K562 (cell line): ENCODE measurements at regions not wholly inside any gene's neighbourhood (a gene's known extent, or its start where the extent isn't known, plus 50 kb on each side); places are given as distances from the start of the nearest gene placed in this dataset.

Experiments used
- ATAC-seq: fragments of 200-7000 bp; cut with Tn5 transposase; 3 replicates; pipeline ENCODE4 v1.9.1; 2020; ENCODE audit warnings: moderate library complexity
- BruUV-seq: library from RNA; stranded (reverse); fragments of 400-500 nt; replicated peaks from 2 replicates; lab custom pipeline; 2021; lab: Mats Ljungman, UMichigan
- CTCF ChIA-PET: fragments of 300-600 bp; formaldehyde crosslinking; extraction: SDS; loops from one replicate; lab custom pipeline; 2021; ENCODE audit warnings: low intra/inter-chr PET ratio; lab: Yijun Ruan, JAX
- POLR2A ChIA-PET: fragments of 300-600, 350-650 bp; sonication (Branson Sonifier 250); formaldehyde crosslinking; extraction: SDS; loops from one replicate; lab custom pipeline; 2021; ENCODE audit warnings: antibody characterized with exemption, inconsistent platforms; lab: Yijun Ruan, JAX
- DNase-seq, 4 experiments: peaks; one replicate each; pipeline versions ENCODE4 v3.0.0 to v3.0.0-alpha.2; 2011 to 2018; ENCODE audit warnings: low spot score in 3 of 4, mixed read lengths in 3 of 4; ENCODE audit errors: extremely low read depth in 1 of 4
- FAIRE-seq: peaks from 2 replicates; lab custom pipeline; 2011; peaks lifted over from hg19 to GRCh38; lab: Jason Lieb, UNC
- H2AFZ ChIP-seq: 2 replicates; pipeline ENCODE4 v1.6.0; 2011; ENCODE audit warnings: low read depth, low read length, control low read depth, inconsistent platforms
- H3K27ac ChIP-seq: fragments of 200-600 bp; 3 replicates; pipeline ENCODE4 v1.8.0; 2011; ENCODE audit warnings: low read depth, mild to moderate bottlenecking, control low read depth, inconsistent platforms, low read length, moderate library complexity, mixed read lengths; ENCODE audit errors: extremely low read depth
- H3K27me3 ChIP-seq, 2 experiments: fragments of 300-600 bp in 1 of 2; 2 replicates in 1 of 2; 3 replicates in 1 of 2; pipeline versions ENCODE4 v1.6.0 to v1.8.0; 2011; ENCODE audit warnings: inconsistent platforms in 2 of 2, low read length in 2 of 2, mild to moderate bottlenecking in 1 of 2, mixed read lengths in 1 of 2, moderate library complexity in 1 of 2; ENCODE audit not compliant: control insufficient read depth in 2 of 2, insufficient read depth in 2 of 2
- H3K36me3 ChIP-seq: fragments of 300-600 bp; 3 replicates; pipeline ENCODE4 v1.8.0; 2011; ENCODE audit warnings: mild to moderate bottlenecking, low read length, inconsistent platforms; ENCODE audit not compliant: control insufficient read depth, insufficient read depth
- H3K4me1 ChIP-seq, 2 experiments: fragments of 200-600 bp in 1 of 2; replicated peaks in 1 of 2; 2 replicates in 1 of 2; 3 replicates in 1 of 2; pipeline versions ENCODE4 v1.5.1 to v1.8.0; 2011; ENCODE audit warnings: inconsistent platforms in 2 of 2, low read length in 2 of 2, mild to moderate bottlenecking in 1 of 2, mixed read lengths in 1 of 2, moderate library complexity in 1 of 2; ENCODE audit not compliant: control insufficient read depth in 2 of 2, insufficient read depth in 2 of 2
- H3K4me2 ChIP-seq: 2 replicates; pipeline ENCODE4 v1.6.1; 2011; ENCODE audit warnings: low read length, control low read depth, inconsistent platforms, mixed read lengths; ENCODE audit not compliant: insufficient read depth
- H3K4me3 ChIP-seq: fragments of 200-600 bp; sonication (generic), shearing (Covaris generic); 2 replicates; pipeline ENCODE4 v1.5.1; 2016; ENCODE audit warnings: control low read depth, inconsistent platforms
- H3K79me2 ChIP-seq: fragments of 200-600 bp; 3 replicates; pipeline ENCODE4 v1.8.0; 2011; ENCODE audit warnings: low read length, inconsistent platforms; ENCODE audit not compliant: control insufficient read depth, insufficient read depth
- H3K9ac ChIP-seq, 2 experiments: 2 replicates each; pipeline versions ENCODE4 v1.6.0 to v1.6.1; 2011; ENCODE audit warnings: low read depth in 2 of 2, low read length in 2 of 2, control low read depth in 1 of 2, inconsistent platforms in 1 of 2, mild to moderate bottlenecking in 1 of 2, mixed read lengths in 1 of 2; ENCODE audit not compliant: insufficient read depth in 1 of 2
- H3K9me1 ChIP-seq: one replicate; pipeline ENCODE4 v1.6.0; 2011; ENCODE audit warnings: inconsistent platforms, mild to moderate bottlenecking, low read length, moderate library complexity; ENCODE audit not compliant: control insufficient read depth, insufficient read depth
- H3K9me3 ChIP-seq: replicated peaks from 2 replicates; pipeline ENCODE4 v1.5.1; 2011; ENCODE audit warnings: low read depth, low read length, inconsistent platforms; ENCODE audit not compliant: control insufficient read depth, insufficient read depth
- H4K20me1 ChIP-seq: replicated peaks from 2 replicates; pipeline ENCODE4 v1.6.1; 2011; ENCODE audit warnings: low read length, inconsistent platforms, mixed read lengths; ENCODE audit not compliant: control insufficient read depth, insufficient read depth
- BCL6 ChIP-seq: fragments of 250-450 bp; sonication (Bioruptor Pico); IDR thresholded peaks from 2 replicates; pipeline ENCODE4 v1.4.0; 2020
- CAMTA2 ChIP-seq: fragments of 250-450 bp; sonication (Bioruptor Pico); conservative IDR thresholded peaks from 2 replicates; pipeline ENCODE4 v1.5.1; 2022
- CCNT2 ChIP-seq: IDR thresholded peaks from 2 replicates; pipeline ENCODE4 v1.6.1; 2011; ENCODE audit warnings: borderline replicate concordance, low read depth, mild to moderate bottlenecking, moderate library complexity, mixed read lengths, low read length; ENCODE audit not compliant: insufficient read length; ENCODE audit errors: extremely low read depth
- KHSRP ChIP-seq: fragments of 450-650 bp; IDR thresholded peaks from 2 replicates; pipeline ENCODE4 v1.6.1; 2017
- MTA1 ChIP-seq: fragments of 450-650 bp; IDR thresholded peaks from 2 replicates; pipeline ENCODE4 v1.6.1; 2017; ENCODE audit warnings: borderline replicate concordance
- MYBL2 ChIP-seq, 2 experiments: fragments of 450-650 bp in 1 of 2; sonication (generic) in 1 of 2; formaldehyde crosslinking in 1 of 2; IDR thresholded peaks; 2 replicates each; pipeline versions ENCODE4 v1.6.1 to v1.8.1; 2017 to 2022; ENCODE audit warnings: borderline replicate concordance in 1 of 2, inconsistent platforms in 1 of 2, low read depth in 1 of 2, mild to moderate bottlenecking in 1 of 2, missing genetic modification reagents in 1 of 2, moderate library complexity in 1 of 2
- MYC ChIP-seq, 2 experiments: fragments of 250-450 bp in 1 of 2; sonication (Bioruptor Pico) in 1 of 2; IDR thresholded peaks; 2 replicates each; pipeline versions ENCODE4 v1.5.1 to v1.6.1; 2012 to 2021; ENCODE audit warnings: low read depth in 2 of 2, borderline replicate concordance in 1 of 2, improper control_type of control experiment in 1 of 2, low read length in 1 of 2, mild to moderate bottlenecking in 1 of 2, moderate library complexity in 1 of 2
- PHF8 ChIP-seq: fragments of 200-600 bp; sonication (generic); IDR thresholded peaks from 2 replicates; pipeline ENCODE4 v1.6.1; 2012; ENCODE audit warnings: mixed run types, mild to moderate bottlenecking, inconsistent platforms, low read length, moderate library complexity, borderline replicate concordance
- SMAD3 ChIP-seq: fragments of 450-650 bp; formaldehyde crosslinking; conservative IDR thresholded peaks from 2 replicates; pipeline ENCODE4 v1.4.0; 2020; ENCODE audit warnings: mild to moderate bottlenecking
- SMAD4 ChIP-seq: fragments of 250-450 bp; sonication (Bioruptor Pico); conservative IDR thresholded peaks from 2 replicates; pipeline ENCODE4 v1.8.0; 2021; ENCODE audit warnings: inconsistent platforms, mild to moderate bottlenecking, moderate library complexity
- SMARCC2 ChIP-seq: fragments of 450-650 bp; IDR thresholded peaks from 2 replicates; pipeline ENCODE4 v1.6.1; 2017; ENCODE audit warnings: antibody characterized with exemption, moderate library complexity, mild to moderate bottlenecking, low read depth
- SP1 ChIP-seq: sonication (generic); formaldehyde crosslinking; IDR thresholded peaks from 2 replicates; pipeline ENCODE4 v1.8.1; 2022; ENCODE audit warnings: mild to moderate bottlenecking, missing genetic modification reagents
- TCFL5 ChIP-seq: fragments of 250-450 bp; sonication (Bioruptor Pico); conservative IDR thresholded peaks from 2 replicates; pipeline ENCODE4 v1.6.1; 2021; ENCODE audit warnings: mild to moderate bottlenecking, moderate library complexity, matching md5 sums
- ZC3H4 ChIP-seq: sonication (generic); formaldehyde crosslinking; IDR thresholded peaks from 2 replicates; pipeline ENCODE4 v1.9.0; 2021; ENCODE audit warnings: missing genetic modification reagents, borderline replicate concordance
- ZNF3 ChIP-seq: fragments of 250-450 bp; sonication (Bioruptor Pico); IDR thresholded peaks from 2 replicates; pipeline ENCODE4 v1.5.0; 2021; ENCODE audit warnings: mild to moderate bottlenecking, moderate library complexity
- ZNF778 ChIP-seq: fragments of 450-650 bp; formaldehyde crosslinking; IDR thresholded peaks from 2 replicates; pipeline ENCODE4 v1.4.0; 2020; ENCODE audit warnings: mild to moderate bottlenecking, moderate library complexity
- ZNF79 ChIP-seq: fragments of 250-450 bp; sonication (Bioruptor Pico); IDR thresholded peaks from 2 replicates; pipeline ENCODE4 v1.4.0; 2020; ENCODE audit warnings: low read depth, mild to moderate bottlenecking, moderate library complexity
- WGBS: fragments of 100-300 bp; shearing (Covaris generic); methylation state at CpG from one replicate; pipeline ENCODE4 v1.1.6; 2016; ENCODE audit warnings: low coverage, mixed read lengths; ENCODE audit not compliant: insufficient coverage; ENCODE audit errors: missing lambda C conversion rate; 5-methylcytosine and 5-hydroxymethylcytosine counted together
- in situ Hi-C: fragments of 300-500 bp; cut with MboI; formaldehyde crosslinking; loops from 4 replicates; pipeline ENCODE4 v1.15.0; 2018; ENCODE audit warnings: inconsistent platforms, mixed read lengths
- intact Hi-C: fragments of 100-400 bp; cut with micrococcal nuclease; formaldehyde crosslinking; loops from 2 replicates; pipeline ENCODE4 v1.14.2; 2022

DNA sequence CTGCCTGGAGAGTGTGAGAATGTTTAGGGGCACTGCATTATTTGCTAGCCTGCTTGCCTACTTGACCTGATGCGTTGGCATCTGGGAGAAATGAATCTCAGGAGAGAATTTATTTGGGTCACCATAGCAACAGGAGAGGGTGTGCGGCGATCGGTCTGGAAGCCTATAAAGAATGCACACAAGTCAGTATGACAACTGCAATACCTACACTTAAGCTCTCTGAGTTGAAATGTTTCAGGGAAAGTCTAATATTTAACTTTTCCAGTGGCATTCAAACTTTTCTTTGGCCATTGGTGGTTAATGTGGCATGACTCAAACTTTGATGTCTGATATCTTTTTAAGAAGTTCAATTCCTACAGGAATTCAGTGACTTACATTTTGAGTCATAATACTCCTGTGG is 205.1 kb downstream of the NEDD1 start:
- ChIA-PET POLR2A (no interaction called here), CTCF (no interaction called here)
- in situ Hi-C loops (no loop called here), intact Hi-C loops (no loop called here)
- no peak overlapping the region for H3K27ac ChIP-seq
- no peaks in the 10 kb centered on the region for H3K9me3 ChIP-seq
- no peak overlapping the region for H3K4me2 ChIP-seq
- H3K36me3 ChIP-seq: no peaks in the 10 kb centered on the region
- H3K27me3 ChIP-seq: no peaks in the 10 kb centered on the region
- H2AFZ ChIP-seq: no peak overlapping the region
- no peak overlapping the region for H3K9ac ChIP-seq
- FAIRE-seq (no peak), ATAC-seq (no peak), DNase-seq (no peak)
- no peaks in the 10 kb centered on the region for H3K4me1 ChIP-seq
- H3K79me2 ChIP-seq: no peaks in the 10 kb centered on the region
- 0% methylated on average over 4 of the region's 4 CpGs for WGBS
- no peaks in the 10 kb centered on the region for H4K20me1 ChIP-seq
- BruUV-seq: no TSS peak
- TF ChIP-seq BCL6 (CRISPR knock-in tag) (no peak), MYBL2 (IDR thresholded peaks at IDR 0.05; ENCODE audit: low read depth) (no peak), MYBL2 (CRISPR knock-in tag; IDR thresholded peaks at IDR 0.05; ENCODE audit: borderline replicate concordance) (no peak), ZNF79 (CRISPR knock-in tag) (no peak), PHF8 (no peak)
- H3K4me3 ChIP-seq: no peak overlapping the region
- no peaks in the 10 kb centered on the region for H3K9me1 ChIP-seq

GRCh38 chr12:97118796-97119375 is 211.8 kb downstream of the NEDD1 start:
- Histone ChIP-seq H3K4me1 (no peaks in the 10 kb centered on the region), H3K9me1 (no peaks in the 10 kb centered on the region), H3K36me3 (no peaks in the 10 kb centered on the region), H3K9ac (no peak overlapping the region), H3K27ac (no peak overlapping the region), H3K9me3 (no peaks in the 10 kb centered on the region), H3K4me3 (no peak overlapping the region), H2AFZ (no peak overlapping the region), H3K27me3 (no peaks in the 10 kb centered on the region), H4K20me1 (no peaks in the 10 kb centered on the region), H3K79me2 (no peaks in the 10 kb centered on the region), H3K4me2 (no peak overlapping the region)
- CTCF ChIA-PET: no interaction called here
- POLR2A ChIA-PET: no interaction called here
- 0% methylated on average over 8 of the region's 8 CpGs for WGBS
- ATAC-seq (no peak), DNase-seq (no peak), FAIRE-seq (no peak)
- intact Hi-C loops: no loop called here
- in situ Hi-C loops: no loop called here
- no TSS peak for BruUV-seq
- TF ChIP-seq ZC3H4 (CRISPR knock-in tag) (no peak), SP1 (CRISPR knock-in tag) (no peak), CAMTA2 (CRISPR knock-in tag) (no peak), SMAD3 (no peak), CCNT2 (no peak), ZNF3 (CRISPR knock-in tag) (no peak), MYC (IDR thresholded peaks at IDR 0.05; ENCODE audit: low read depth, low read length) (no peak), MYC (CRISPR knock-in tag; IDR thresholded peaks at IDR 0.05; ENCODE audit: borderline replicate concordance, low read depth) (no peak), KHSRP (no peak), SMARCC2 (no peak), MTA1 (no peak), ZNF778 (CRISPR knock-in tag) (no peak), TCFL5 (CRISPR knock-in tag) (no peak), SMAD4 (CRISPR knock-in tag) (no peak)
